GM21528 (cell line): ENCODE measurements at regions not wholly inside any gene's neighbourhood (a gene's known extent, or its start where the extent isn't known, plus 50 kb on each side); places are given as distances from the start of the nearest gene placed in this dataset.

Source experiments
- ATAC-seq: cut with Tn5 transposase; IDR thresholded peaks from one replicate; pipeline ENCODE4 v1.9.1; 2021; ENCODE audit warnings: mild to moderate bottlenecking, moderate library complexity; ENCODE audit not compliant: unreplicated experiment, low FRiP score

- no peak for ATAC-seq
Observed at GRCh38 chr12:105825141-105825540, 313.6 kb downstream of the NUAK1 start.

- no peak for ATAC-seq
Observed at GRCh38 chr12:105831372-105831771, 307.4 kb downstream of the NUAK1 start.

- ATAC-seq = no peak
Observed at GRCh38 chr12:105832021-105832420, 306.7 kb downstream of the NUAK1 start.

- ATAC-seq = no peak
Observed at GRCh38 chr12:105832806-105833205, 305.9 kb downstream of the NUAK1 start.

- ATAC-seq = no peak
Observed at GRCh38 chr12:105834496-105834895, 304.3 kb downstream of the NUAK1 start.

- ATAC-seq = no peak
Observed at GRCh38 chr12:105835580-105836241, 303.0 kb downstream of the NUAK1 start.

GRCh38 chr12:105836242-105836622 lies 302.5 kb downstream of the NUAK1 start:
- no peak for ATAC-seq

- no peak for ATAC-seq
Observed at GRCh38 chr12:105839629-105840127, 299.1 kb downstream of the NUAK1 start.

- ATAC-seq = no peak
Observed at GRCh38 chr12:105840384-105840783, 298.4 kb downstream of the NUAK1 start.

GRCh38 chr12:105841840-105842239 lies 296.9 kb downstream of the NUAK1 start:
- ATAC-seq = no peak

GRCh38 chr12:105843561-105843960 lies 295.2 kb downstream of the NUAK1 start:
- ATAC-seq = no peak

GRCh38 chr12:105843986-105844760 lies 294.6 kb downstream of the NUAK1 start:
- no peak for ATAC-seq

GRCh38 chr12:105846331-105846730 lies 292.4 kb downstream of the NUAK1 start:
- no peak for ATAC-seq

- no peak for ATAC-seq
Observed at GRCh38 chr12:105847068-105847467, 291.7 kb downstream of the NUAK1 start.

- no peak for ATAC-seq
Observed at GRCh38 chr12:105848286-105848685, 290.5 kb downstream of the NUAK1 start.

- no peak for ATAC-seq
Observed at GRCh38 chr12:105850103-105850968, 288.4 kb downstream of the NUAK1 start.

- ATAC-seq = no peak
Observed at GRCh38 chr12:105852496-105852895, 286.3 kb downstream of the NUAK1 start.

GRCh38 chr12:105852951-105853350 lies 285.8 kb downstream of the NUAK1 start:
- ATAC-seq = no peak

GRCh38 chr12:105854071-105854470 lies 284.7 kb downstream of the NUAK1 start:
- ATAC-seq = no peak

- ATAC-seq = no peak
Observed at GRCh38 chr12:105855361-105856047, 283.2 kb downstream of the NUAK1 start.
